NT2/D1 (cell line): ENCODE measurements at regions not wholly inside any gene's neighbourhood (a gene's known extent, or its start where the extent isn't known, plus 50 kb on each side); places are given as distances from the start of the nearest gene placed in this dataset.

Experiments
- YY1 ChIP-seq: IDR thresholded peaks from 2 replicates; pipeline ENCODE4 v1.6.1; 2011; ENCODE audit not compliant: insufficient read length, insufficient read depth
- ZNF274 ChIP-seq: IDR thresholded peaks from 2 replicates; pipeline ENCODE4 v1.6.1; 2011; ENCODE audit warnings: mild to moderate bottlenecking, low read depth, low read length

- TF ChIP-seq YY1 (no peak), ZNF274 (no peak)
These were observed 1433.2 kb upstream of the TMEFF2 start for GRCh38 chr2:193627927-193628272.
